HG03025 (cell line): ENCODE measurements at regions not wholly inside any gene's neighbourhood (a gene's known extent, or its start where the extent isn't known, plus 50 kb on each side); places are given as distances from the start of the nearest gene placed in this dataset.

ENCODE experiments used
- ATAC-seq: cut with Tn5 transposase; IDR thresholded peaks from one replicate; pipeline ENCODE4 v1.9.1; 2021; ENCODE audit warnings: mild to moderate bottlenecking, moderate library complexity; ENCODE audit not compliant: unreplicated experiment, low FRiP score

DNA sequence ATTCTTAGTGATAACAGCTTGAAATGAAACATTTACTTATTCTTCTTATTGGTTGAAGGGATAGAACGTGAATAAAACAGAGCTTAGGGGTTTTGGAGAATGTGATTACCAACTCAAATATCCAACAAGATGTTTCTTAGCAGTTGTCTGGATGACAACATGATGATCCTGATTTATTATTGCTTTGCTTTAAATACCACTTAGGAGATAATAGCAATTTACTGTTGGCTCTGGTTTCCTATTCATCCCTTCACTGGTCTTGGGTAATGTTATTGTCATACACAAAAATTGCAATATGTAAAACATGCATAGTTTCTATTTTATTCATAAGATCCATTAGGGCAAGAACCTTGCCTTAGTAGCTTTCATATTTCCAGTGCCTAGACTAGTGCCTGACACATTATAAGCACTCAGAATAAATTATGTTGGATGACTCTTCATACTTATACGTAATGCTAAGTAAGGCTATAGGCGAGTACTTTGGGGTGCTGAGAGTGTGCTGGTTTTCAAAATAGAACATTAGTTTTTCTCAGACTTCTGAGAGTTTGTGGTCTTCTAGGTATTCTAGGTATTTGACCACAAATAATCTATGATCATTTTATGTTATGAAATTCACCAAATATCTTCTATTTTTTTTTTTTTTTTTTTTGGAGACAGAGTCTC, 58.6 kb upstream of the PGRMC2 start:
- ATAC-seq: no peak

DNA sequence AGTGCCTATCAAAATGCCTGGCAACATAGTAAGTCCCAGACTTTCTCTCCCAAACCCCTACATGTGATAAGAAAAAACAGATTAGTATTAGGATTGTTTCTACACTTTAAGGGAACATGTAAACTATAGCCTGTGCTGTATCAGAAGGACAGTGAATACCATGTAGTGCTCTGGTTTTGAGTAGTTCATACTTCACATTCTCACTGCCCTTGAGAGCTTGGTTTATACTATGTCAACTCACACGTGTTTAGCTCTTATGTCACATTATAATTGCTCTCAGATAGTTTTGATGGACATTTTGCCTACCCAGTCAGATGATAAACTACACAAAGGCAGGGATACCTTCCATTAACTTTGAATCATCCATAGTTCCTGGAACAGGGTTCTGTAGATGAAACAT, 58.0 kb upstream of the PGRMC2 start:
- no peak for ATAC-seq

DNA sequence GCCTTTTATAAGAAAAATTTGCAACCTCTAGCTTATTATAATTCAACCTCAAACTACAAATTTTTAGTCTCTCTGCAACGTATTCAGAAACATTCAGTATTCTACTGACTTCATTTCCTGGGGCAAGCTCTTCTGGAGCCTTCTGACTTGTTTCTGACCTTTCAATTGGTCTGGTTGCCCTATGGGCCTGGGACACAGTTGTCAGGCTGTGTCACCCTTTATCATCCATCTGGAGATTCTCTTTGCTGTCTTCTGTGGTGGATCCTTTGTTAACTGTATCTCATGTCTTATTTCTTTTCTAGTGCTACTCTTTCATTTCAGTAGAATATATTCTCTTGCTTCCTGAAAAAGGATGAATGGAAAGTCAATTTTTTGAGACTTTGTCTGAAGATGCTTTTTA, 55.1 kb upstream of the PGRMC2 start:
- ATAC-seq: no peak

DNA sequence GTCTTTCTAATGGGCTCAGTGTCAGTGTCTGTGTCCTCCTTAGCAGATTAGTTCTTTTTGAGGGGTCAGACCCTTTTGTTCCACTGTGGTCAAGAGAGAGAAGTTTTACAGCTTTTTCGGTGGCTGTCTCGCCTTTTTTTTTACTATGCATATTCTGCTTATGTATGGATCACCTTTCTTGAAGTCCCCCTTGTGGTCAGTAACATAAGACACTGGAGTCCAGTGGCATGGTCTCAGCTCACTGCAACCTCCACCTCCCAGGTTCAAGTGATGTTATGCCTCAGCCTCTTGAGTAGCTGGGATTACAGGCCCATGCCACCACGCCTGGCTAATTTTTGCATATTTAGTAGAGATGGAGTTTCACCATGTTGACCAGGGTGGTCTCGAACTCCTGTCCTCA, 54.0 kb upstream of the PGRMC2 start:
- ATAC-seq: no peak

DNA sequence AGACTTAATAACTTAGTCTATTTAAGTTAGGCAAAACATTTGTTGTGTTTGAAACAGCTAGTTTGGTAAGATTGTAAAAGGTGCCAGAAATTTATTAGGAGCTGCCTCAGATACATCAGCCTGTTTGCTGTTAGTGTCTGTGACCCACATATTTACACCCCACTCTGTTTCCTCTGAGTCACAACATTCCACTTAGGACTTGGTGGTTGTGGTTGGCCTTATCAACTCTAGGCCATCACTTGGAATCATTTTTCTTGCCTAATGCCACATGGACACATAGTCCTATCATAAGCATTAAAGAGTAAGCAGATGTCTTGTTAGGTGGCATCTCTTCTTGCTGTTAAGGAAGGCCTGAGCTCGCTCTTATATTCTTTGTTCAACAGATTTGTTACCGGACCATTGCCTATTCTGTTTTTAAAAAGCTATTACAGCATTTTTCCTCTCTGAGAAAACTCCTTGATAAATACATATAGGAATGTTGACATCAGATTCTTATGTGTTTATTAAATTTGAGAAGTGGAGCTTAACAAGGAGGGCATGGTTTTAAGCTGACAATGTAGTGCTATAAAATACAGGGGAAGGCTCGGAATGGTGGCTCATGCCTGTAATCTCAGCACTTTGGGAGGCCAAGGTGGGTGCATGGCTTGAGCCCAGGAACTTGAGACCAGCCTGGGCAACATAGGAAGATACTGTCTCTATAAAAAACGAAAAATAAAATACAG, 51.2 kb upstream of the PGRMC2 start:
- ATAC-seq: no peak

DNA sequence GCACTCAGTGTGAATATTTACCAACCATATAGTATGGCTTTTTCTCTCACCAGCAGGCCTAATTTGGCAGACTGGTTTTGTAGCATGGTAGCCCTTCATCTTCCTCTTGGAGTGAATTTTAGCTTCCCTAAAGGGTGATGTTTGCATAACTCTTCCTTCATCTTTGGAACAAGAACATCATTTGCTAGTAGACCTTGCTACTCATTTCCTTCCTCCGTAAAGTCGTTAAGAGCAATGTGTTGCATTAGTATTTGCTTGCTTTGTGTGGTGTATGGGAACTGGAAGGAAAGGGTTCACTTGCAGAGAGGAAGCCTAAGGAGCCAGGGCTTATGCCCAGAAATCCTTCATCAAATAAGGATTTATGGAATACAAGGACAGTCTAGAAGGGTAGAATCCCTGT, 50.2 kb upstream of the PGRMC2 start:
- ATAC-seq: no peak
